GM19452 (cell line): ENCODE measurements at regions not wholly inside any gene's neighbourhood (a gene's known extent, or its start where the extent isn't known, plus 50 kb on each side); places are given as distances from the start of the nearest gene placed in this dataset.
"Not testable (repeated sequence)": the region's sequence is repeated elsewhere in the genome, so short reads cannot be mapped to it uniquely, and the experiment has no call there.

Source experiments
- ATAC-seq: cut with Tn5 transposase; IDR thresholded peaks from one replicate; pipeline ENCODE4 v1.9.1; 2021; ENCODE audit not compliant: unreplicated experiment

GRCh38 chr1:193451606-193452005 lies 265.2 kb upstream of the B3GALT2 start:
- no peak for ATAC-seq

DNA sequence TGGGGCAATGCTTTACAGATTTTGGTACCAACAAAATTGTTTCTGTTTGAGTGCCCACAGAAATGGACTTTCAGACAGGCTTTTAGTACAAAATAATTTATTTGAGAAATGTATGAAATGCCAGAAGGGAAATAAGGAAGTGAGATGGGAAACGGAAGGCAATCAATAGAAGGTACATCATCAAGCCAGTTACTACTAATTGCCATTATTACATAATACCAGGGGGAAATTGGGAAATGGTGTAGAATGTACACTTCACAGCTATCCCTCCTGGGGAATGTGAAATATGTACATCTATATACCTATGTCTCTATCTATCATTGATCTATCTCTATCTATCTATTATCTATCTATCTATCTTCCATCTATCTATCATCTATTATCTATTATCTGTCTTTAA lies 264.6 kb upstream of the B3GALT2 start:
- no peak for ATAC-seq

DNA sequence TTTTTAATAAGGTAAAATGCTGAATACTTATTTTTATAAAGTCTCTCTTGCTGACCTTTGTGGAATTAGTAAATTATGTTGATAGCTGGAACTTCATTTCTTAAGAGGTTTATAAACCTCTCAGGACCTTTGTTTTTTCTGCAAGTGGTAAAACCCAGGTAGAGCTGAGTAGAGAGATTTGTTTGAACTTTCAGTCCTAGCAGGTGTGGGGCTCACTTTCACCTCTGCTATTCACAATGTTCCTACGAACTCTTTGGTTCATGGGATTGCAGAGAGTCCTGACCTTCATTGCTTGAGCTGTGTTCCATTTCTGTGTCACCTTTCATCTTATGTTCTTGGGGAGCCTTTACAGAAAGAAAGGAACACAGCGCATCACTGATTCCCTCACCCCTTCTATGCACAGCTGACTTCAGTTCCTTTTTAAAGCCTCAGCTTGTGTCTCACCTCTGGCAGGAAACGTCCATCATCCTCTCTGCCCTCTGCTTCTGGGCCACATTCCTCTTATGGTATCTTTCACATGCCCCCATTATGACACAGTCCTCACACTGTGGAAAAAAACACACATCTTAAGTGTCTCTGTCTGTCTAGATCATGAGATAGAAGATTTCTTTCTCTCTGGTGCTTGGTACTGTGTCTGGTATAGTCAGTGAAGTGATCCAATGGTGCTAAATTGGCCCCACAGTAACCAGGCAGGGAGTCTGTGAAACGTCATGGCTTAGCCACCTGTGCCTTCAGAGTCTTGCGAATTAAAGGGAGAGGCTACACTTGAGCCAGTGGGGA lies 262.5 kb upstream of the B3GALT2 start:
- peak; percentile 96 for ATAC-seq

- ATAC-seq, result no peak
These were observed 257.5 kb upstream of the B3GALT2 start for GRCh38 chr1:193443886-193444285.

GRCh38 chr1:193438771-193439170 lies 252.4 kb upstream of the B3GALT2 start:
- ATAC-seq, result peak; percentile 76

GRCh38 chr1:193438312-193438711 lies 251.9 kb upstream of the B3GALT2 start:
- peak; percentile 21 for ATAC-seq

DNA sequence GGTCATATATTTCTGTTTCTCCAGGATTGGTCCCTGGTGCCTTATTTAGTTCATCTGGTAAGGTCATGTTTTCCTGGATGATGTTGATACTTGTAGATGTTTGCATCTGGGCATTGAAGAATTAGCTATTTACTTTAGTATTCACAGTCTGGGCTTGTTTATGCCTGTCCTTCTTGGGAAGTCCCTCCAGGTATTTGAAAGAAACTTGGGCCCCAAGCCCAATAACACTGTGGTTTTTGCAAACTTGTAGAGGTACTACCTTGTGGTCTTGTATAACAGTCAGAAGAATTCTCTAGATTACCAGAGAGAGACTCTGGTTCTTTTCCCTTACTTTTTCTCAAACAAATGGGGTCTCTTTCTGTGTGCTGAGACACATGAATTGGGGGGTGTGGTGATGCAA lies 251.4 kb upstream of the B3GALT2 start:
- peak; percentile 79 for ATAC-seq

- not testable (repeated sequence) for ATAC-seq
These were observed 250.9 kb upstream of the B3GALT2 start for GRCh38 chr1:193437333-193437732.

- ATAC-seq, result no peak
These were observed 249.4 kb upstream of the B3GALT2 start for GRCh38 chr1:193435781-193436180.

- no peak for ATAC-seq
These were observed 247.9 kb upstream of the B3GALT2 start for GRCh38 chr1:193434319-193434718.

- no peak for ATAC-seq
These were observed 247.2 kb upstream of the B3GALT2 start for GRCh38 chr1:193433599-193433998.

GRCh38 chr1:193432979-193433587 lies 246.7 kb upstream of the B3GALT2 start:
- no peak for ATAC-seq

GRCh38 chr1:193431265-193431977 lies 245.0 kb upstream of the B3GALT2 start:
- no peak for ATAC-seq

GRCh38 chr1:193427524-193427923 lies 241.1 kb upstream of the B3GALT2 start:
- no peak for ATAC-seq

- ATAC-seq, result no peak
These were observed 239.6 kb upstream of the B3GALT2 start for GRCh38 chr1:193426061-193426460.

DNA sequence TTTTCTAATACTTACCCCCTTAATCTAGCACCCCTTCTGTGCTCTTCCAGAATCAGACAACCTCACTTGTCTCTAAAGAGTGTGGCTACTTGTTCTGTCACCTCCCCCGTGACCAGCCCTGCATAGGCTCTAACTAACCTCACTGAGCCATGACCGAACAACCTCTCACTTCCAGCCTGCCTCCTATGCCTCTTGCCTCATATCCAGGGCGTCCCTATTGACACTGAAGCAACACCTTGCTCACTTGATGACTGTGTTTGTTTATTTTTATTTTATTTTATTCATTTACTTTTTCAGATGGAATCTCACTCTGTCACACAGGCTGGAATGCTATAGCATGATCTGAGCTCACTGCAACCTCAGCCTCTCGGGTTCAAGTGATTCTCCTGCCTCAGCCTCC lies 235.1 kb upstream of the B3GALT2 start:
- ATAC-seq, result no peak

- ATAC-seq, result no peak
These were observed 232.9 kb upstream of the B3GALT2 start for GRCh38 chr1:193419295-193419694.

- ATAC-seq, result no peak
These were observed 232.3 kb upstream of the B3GALT2 start for GRCh38 chr1:193418745-193419058.

DNA sequence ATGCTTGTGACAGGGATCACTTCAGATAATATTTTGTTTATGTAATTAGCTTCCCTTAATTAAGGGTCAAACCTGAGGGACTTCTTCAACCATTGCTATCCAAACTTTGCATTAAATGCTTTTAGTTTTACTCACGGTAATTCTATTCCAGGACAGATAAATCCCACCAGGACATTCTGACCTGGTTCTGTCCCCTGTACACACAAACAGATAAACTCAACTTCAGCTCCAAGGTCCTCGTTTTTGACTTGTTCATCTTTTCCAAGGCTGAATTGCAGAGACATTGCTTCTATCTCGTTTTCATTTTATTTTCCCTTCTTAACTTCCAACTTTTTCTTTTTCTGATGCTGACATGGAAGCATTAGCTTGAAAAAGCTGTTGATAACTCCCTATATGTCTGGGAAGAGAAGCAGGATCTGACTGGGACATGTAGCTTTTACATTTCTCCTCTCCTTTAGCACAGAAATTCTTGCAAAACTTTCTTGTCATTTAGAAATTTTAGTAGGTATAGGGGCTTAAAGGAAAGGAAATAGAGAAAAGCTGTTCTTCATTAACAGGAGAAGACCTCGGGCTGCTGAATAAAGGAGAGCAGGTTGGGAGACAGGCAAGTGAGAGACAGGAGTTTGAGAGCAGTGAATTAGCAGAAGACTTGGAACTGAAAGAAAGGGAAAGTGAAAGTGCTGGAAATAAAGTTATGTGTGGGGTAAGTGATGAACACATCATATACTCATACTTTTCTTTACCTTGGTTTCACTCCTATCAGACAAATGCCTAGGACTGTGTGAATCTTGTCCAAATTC lies 231.7 kb upstream of the B3GALT2 start:
- peak; percentile 72 for ATAC-seq

- no peak for ATAC-seq
These were observed 231.0 kb upstream of the B3GALT2 start for GRCh38 chr1:193417403-193417802.

- ATAC-seq, result no peak
These were observed 230.0 kb upstream of the B3GALT2 start for GRCh38 chr1:193416226-193417024.
